ENCODE measurements at regions not wholly inside any gene's neighbourhood (a gene's known extent, or its start where the extent isn't known, plus 50 kb on each side); places are given as distances from the start of the nearest gene placed in this dataset.

GRCh38 chr6:26202811-26203583 lies 115.8 kb downstream of the HFE start:
- no peak for DNase-seq
- H3K4me2 ChIP-seq (ENCODE audit: low read length) = no peak overlapping the region
- H2BK12ac ChIP-seq (ENCODE audit: low read length) = no peak overlapping the region
- WGBS (ENCODE audit: extremely low coverage, insufficient coverage, insufficient read length) = no CpG with 5 or more reads among the region's 8 CpGs
- peaks cover 28% of the 10 kb centered on the region for H3K79me1 ChIP-seq (ENCODE audit: low read length)
- H2AK5ac ChIP-seq (ENCODE audit: low read length) = no peak overlapping the region
- H3K4me3 ChIP-seq (ENCODE audit: low read depth, low read length) = no peak overlapping the region
- H3K36me3 ChIP-seq (ENCODE audit: control insufficient read depth in 1 of 2, insufficient read depth in 2 of 2, low read length in 2 of 2) = no peaks in the 10 kb centered on the region
- no peak overlapping the region for H3K9ac ChIP-seq (ENCODE audit: low read length)
- H3K4ac ChIP-seq (ENCODE audit: low read depth, low read length) = no peak overlapping the region
- H3K27me3 ChIP-seq (ENCODE audit: insufficient read depth, low read length) = no peaks in the 10 kb centered on the region
- H3K23ac ChIP-seq (ENCODE audit: low read length) = no peak overlapping the region
- H4K91ac ChIP-seq (ENCODE audit: low read depth, low read length) = no peak overlapping the region
- no peak overlapping the region for H2BK5ac ChIP-seq (ENCODE audit: low read depth, low read length, poor library complexity)
- H3K4me1 ChIP-seq (ENCODE audit: control insufficient read depth in 1 of 2, insufficient read depth in 2 of 2, low read length in 2 of 2) = peaks cover 3 to 4% of the 10 kb centered on the region in 2 experiments
- H3K27ac ChIP-seq (ENCODE audit: low read depth, low read length) = no peak overlapping the region
- H4K12ac ChIP-seq (ENCODE audit: low read depth, low read length) = no peak overlapping the region
- H3K79me2 ChIP-seq (ENCODE audit: control insufficient read depth, insufficient read depth, low read length, poor library complexity) = peaks cover 7% of the 10 kb centered on the region
- H3K14ac ChIP-seq (ENCODE audit: low read length) = no peak overlapping the region
- no peak overlapping the region for H4K8ac ChIP-seq (ENCODE audit: low read depth, low read length)
- H2BK120ac ChIP-seq (ENCODE audit: insufficient read depth, low read length, poor library complexity) = no peak overlapping the region
- H2AFZ ChIP-seq (ENCODE audit: insufficient read depth, low read length, poor library complexity) = no peak overlapping the region
- no peak overlapping the region for H3K18ac ChIP-seq (ENCODE audit: low read length)
- no peaks in the 10 kb centered on the region for H3K9me3 ChIP-seq (ENCODE audit: insufficient read depth, low read depth, low read length)

GRCh38 chr6:26204332-26205160 lies 117.3 kb downstream of the HFE start:
- Histone ChIP-seq H3K36me3 (ENCODE audit: control insufficient read depth in 1 of 2, insufficient read depth in 2 of 2, low read length in 2 of 2) (no peaks in the 10 kb centered on the region), H3K4me3 (ENCODE audit: low read depth, low read length) (peak overlapping the region; percentile 96), H3K14ac (ENCODE audit: low read length) (peak overlapping the region; percentile 43), H4K8ac (ENCODE audit: low read depth, low read length) (peak overlapping the region; percentile 84), H2AK5ac (ENCODE audit: low read length) (peak overlapping the region; percentile 26), H3K4ac (ENCODE audit: low read depth, low read length) (peak overlapping the region; percentile 29), H4K12ac (ENCODE audit: low read depth, low read length) (peak overlapping the region; percentile 84), H4K91ac (ENCODE audit: low read depth, low read length) (peak overlapping the region; percentile 75), H3K18ac (ENCODE audit: low read length) (peak overlapping the region; percentile 94), H2BK120ac (ENCODE audit: insufficient read depth, low read length, poor library complexity) (peak overlapping the region; percentile 80), H3K23ac (ENCODE audit: low read length) (no peak overlapping the region), H3K9ac (ENCODE audit: low read length) (peak overlapping the region; percentile 87), H3K27me3 (ENCODE audit: insufficient read depth, low read length) (no peaks in the 10 kb centered on the region), H2AFZ (ENCODE audit: insufficient read depth, low read length, poor library complexity) (no peak overlapping the region), H3K4me2 (ENCODE audit: low read length) (peak overlapping the region; percentile 80), H2BK5ac (ENCODE audit: low read depth, low read length, poor library complexity) (peak overlapping the region; percentile 76), H3K4me1 (ENCODE audit: control insufficient read depth in 1 of 2, insufficient read depth in 2 of 2, low read length in 2 of 2) (peaks cover 3 to 4% of the 10 kb centered on the region in 2 experiments), H3K79me1 (ENCODE audit: low read length) (peaks cover 20% of the 10 kb centered on the region), H3K79me2 (ENCODE audit: control insufficient read depth, insufficient read depth, low read length, poor library complexity) (peaks cover 3% of the 10 kb centered on the region), H2BK12ac (ENCODE audit: low read length) (no peak overlapping the region), H3K27ac (ENCODE audit: low read depth, low read length) (peak overlapping the region; percentile 99), H3K9me3 (ENCODE audit: insufficient read depth, low read depth, low read length) (no peaks in the 10 kb centered on the region)
- no CpG with 5 or more reads among the region's 53 CpGs for WGBS (ENCODE audit: extremely low coverage, insufficient coverage, insufficient read length)
- peak; percentile 91 to 96 for DNase-seq

- Histone ChIP-seq H3K4ac (ENCODE audit: low read depth, low read length) (no peak overlapping the region), H3K4me3 (ENCODE audit: low read depth, low read length) (peak overlapping the region; percentile 71), H3K9ac (ENCODE audit: low read length) (peak overlapping the region; percentile 90), H4K91ac (ENCODE audit: low read depth, low read length) (no peak overlapping the region), H4K12ac (ENCODE audit: low read depth, low read length) (no peak overlapping the region), H2BK12ac (ENCODE audit: low read length) (no peak overlapping the region), H3K36me3 (ENCODE audit: control insufficient read depth in 1 of 2, insufficient read depth in 2 of 2, low read length in 2 of 2) (no peaks in the 10 kb centered on the region), H3K79me1 (ENCODE audit: low read length) (peaks cover 18% of the 10 kb centered on the region), H3K18ac (ENCODE audit: low read length) (no peak overlapping the region), H3K14ac (ENCODE audit: low read length) (no peak overlapping the region), H2BK120ac (ENCODE audit: insufficient read depth, low read length, poor library complexity) (no peak overlapping the region), H3K27me3 (ENCODE audit: insufficient read depth, low read length) (no peaks in the 10 kb centered on the region), H2AK5ac (ENCODE audit: low read length) (no peak overlapping the region), H3K4me1 (ENCODE audit: control insufficient read depth in 1 of 2, insufficient read depth in 2 of 2, low read length in 2 of 2) (peaks cover 3 to 4% of the 10 kb centered on the region in 2 experiments), H3K4me2 (ENCODE audit: low read length) (peak overlapping the region; percentile 80), H3K9me3 (ENCODE audit: insufficient read depth, low read depth, low read length) (no peaks in the 10 kb centered on the region), H3K23ac (ENCODE audit: low read length) (no peak overlapping the region), H4K8ac (ENCODE audit: low read depth, low read length) (peak overlapping the region; percentile 74), H3K27ac (ENCODE audit: low read depth, low read length) (peak overlapping the region; percentile 99), H2AFZ (ENCODE audit: insufficient read depth, low read length, poor library complexity) (no peak overlapping the region), H2BK5ac (ENCODE audit: low read depth, low read length, poor library complexity) (peak overlapping the region; percentile 55), H3K79me2 (ENCODE audit: control insufficient read depth, insufficient read depth, low read length, poor library complexity) (peaks cover 3% of the 10 kb centered on the region)
- DNase-seq = peak; percentile 71 to 87
- no CpG with 5 or more reads among the region's 18 CpGs for WGBS (ENCODE audit: extremely low coverage, insufficient coverage, insufficient read length)
These were observed 118.0 kb downstream of the HFE start for GRCh38 chr6:26205161-26205624.
